ENCODE measurements at regions not wholly inside any gene's neighbourhood (a gene's known extent, or its start where the extent isn't known, plus 50 kb on each side); places are given as distances from the start of the nearest gene placed in this dataset.

GRCh38 chr4:31995943-31996901 lies 1276.1 kb downstream of the PCDH7 start:
- TF ChIP-seq YY1 (IDR thresholded peaks at IDR 0.05; ENCODE audit: insufficient read depth, insufficient read length) = no peak
- TF ChIP-seq ZNF274 (IDR thresholded peaks at IDR 0.05; ENCODE audit: low read depth, low read length) = no peak

Measured in NT2/D1 (cell line).